ENCODE measurements at regions not wholly inside any gene's neighbourhood (a gene's known extent, or its start where the extent isn't known, plus 50 kb on each side); places are given as distances from the start of the nearest gene placed in this dataset.

- Histone ChIP-seq H3K36me3 (ENCODE audit: control insufficient read depth in 4 of 4, insufficient read depth in 4 of 4, low read length in 4 of 4) (no peaks in the 10 kb centered on the region), H3K27me3 (ENCODE audit: control insufficient read depth in 3 of 3, insufficient read depth in 3 of 3, low read length in 2 of 3) (no peaks in the 10 kb centered on the region), H3K4me3 (no peak overlapping the region), H3K27ac (ENCODE audit: low read depth in 1 of 2, low read length in 1 of 2) (no peak overlapping the region), H3K4me1 (ENCODE audit: control insufficient read depth in 5 of 5, insufficient read depth in 5 of 5, low read length in 5 of 5) (peaks cover 0 to 4% (median 0%) of the 10 kb centered on the region in 5 donors), H3K9ac (ENCODE audit: insufficient read depth in 1 of 2, low read length in 2 of 2) (no peak overlapping the region), H3K9me3 (ENCODE audit: control insufficient read depth in 4 of 4, insufficient read depth in 3 of 4, low read length in 3 of 4) (no peaks in the 10 kb centered on the region)
- DNase-seq (peak in 1 of 3 donors; percentile 33), ATAC-seq (ENCODE audit: insufficient read depth, low FRiP score) (no peak)
- WGBS, 2 donors = 77 to 83% methylated on average over 6 of the region's 6 CpGs
- TF ChIP-seq CTCF (IDR thresholded peaks at IDR 0.05; ENCODE audit: control extremely low read depth, extremely low read depth) = no peak
These were observed 57.6 kb upstream of the FAT1 start for GRCh38 chr4:186781032-186781917.

GRCh38 chr4:186782302-186782701 lies 58.6 kb upstream of the FAT1 start:
- no peak overlapping the region for H3K9ac ChIP-seq (ENCODE audit: insufficient read depth in 1 of 2, low read length in 2 of 2)
- no peak overlapping the region for H3K4me3 ChIP-seq
- TF ChIP-seq CTCF (IDR thresholded peaks at IDR 0.05; ENCODE audit: control extremely low read depth, extremely low read depth) = no peak
- no peaks in the 10 kb centered on the region for H3K36me3 ChIP-seq (ENCODE audit: control insufficient read depth in 4 of 4, insufficient read depth in 4 of 4, low read length in 4 of 4)
- H3K27me3 ChIP-seq (ENCODE audit: control insufficient read depth in 3 of 3, insufficient read depth in 3 of 3, low read length in 2 of 3) = no peaks in the 10 kb centered on the region
- peaks cover 0 to 4% (median 0%) of the 10 kb centered on the region in 5 donors for H3K4me1 ChIP-seq (ENCODE audit: control insufficient read depth in 5 of 5, insufficient read depth in 5 of 5, low read length in 5 of 5)
- ATAC-seq (ENCODE audit: insufficient read depth, low FRiP score) = no peak
- H3K27ac ChIP-seq (ENCODE audit: low read depth in 1 of 2, low read length in 1 of 2) = no peak overlapping the region
- no peaks in the 10 kb centered on the region for H3K9me3 ChIP-seq (ENCODE audit: control insufficient read depth in 4 of 4, insufficient read depth in 3 of 4, low read length in 3 of 4)
- DNase-seq = no peak
- WGBS, 2 donors = 77 to 78% methylated on average over 5 of the region's 5 CpGs

GRCh38 chr4:186787536-186787935 lies 63.9 kb upstream of the FAT1 start:
- DNase-seq = no peak
- ATAC-seq (ENCODE audit: insufficient read depth, low FRiP score) = no peak
- no peak overlapping the region for H3K9ac ChIP-seq (ENCODE audit: insufficient read depth in 1 of 2, low read length in 2 of 2)
- no peak for TF ChIP-seq CTCF (IDR thresholded peaks at IDR 0.05; ENCODE audit: control extremely low read depth, extremely low read depth)
- WGBS, 2 donors = 75% methylated on average over 5 of the region's 5 CpGs
- no peak overlapping the region for H3K27ac ChIP-seq (ENCODE audit: low read depth in 1 of 2, low read length in 1 of 2)
- H3K9me3 ChIP-seq (ENCODE audit: control insufficient read depth in 4 of 4, insufficient read depth in 3 of 4, low read length in 3 of 4) = no peaks in the 10 kb centered on the region
- H3K4me3 ChIP-seq = no peak overlapping the region
- H3K27me3 ChIP-seq (ENCODE audit: control insufficient read depth in 3 of 3, insufficient read depth in 3 of 3, low read length in 2 of 3) = no peaks in the 10 kb centered on the region
- no peaks in the 10 kb centered on the region for H3K36me3 ChIP-seq (ENCODE audit: control insufficient read depth in 4 of 4, insufficient read depth in 4 of 4, low read length in 4 of 4)
- H3K4me1 ChIP-seq (ENCODE audit: control insufficient read depth in 5 of 5, insufficient read depth in 5 of 5, low read length in 5 of 5) = peaks cover 0 to 6% (median 0%) of the 10 kb centered on the region in 5 donors
